Gastroesophageal sphincter (tissue), 4 donors: ENCODE measurements at regions not wholly inside any gene's neighbourhood (a gene's known extent, or its start where the extent isn't known, plus 50 kb on each side); places are given as distances from the start of the nearest gene placed in this dataset.

Source experiments
- ATAC-seq: fragments of 150-250 bp; one replicate; pipeline ENCODE4 v1.9.1; 2016; ENCODE audit warnings: mild to moderate bottlenecking, moderate library complexity
- H3K27ac ChIP-seq, 4 donors: fragments of 200-600 bp; sonication (generic) in 3 of 4; 1 replicate in 3 of 4; 2 replicates in 1 of 4; pipeline ENCODE4 v1.5.1; 2016 to 2019
- H3K27me3 ChIP-seq: fragments of 200-600 bp; sonication (generic); one replicate; pipeline ENCODE4 v1.5.1; 2019
- H3K36me3 ChIP-seq, 2 donors: fragments of 200-600 bp; sonication (generic); one replicate each; pipeline ENCODE4 v1.5.1; 2019; ENCODE audit warnings: control low read depth in 1 of 2
- H3K4me1 ChIP-seq, 3 donors: fragments of 200-600 bp; sonication (generic); 1 replicate in 2 of 3; 2 replicates in 1 of 3; pipeline ENCODE4 v1.5.1; 2016 to 2019; ENCODE audit warnings: control low read depth in 2 of 3
- H3K4me3 ChIP-seq, 2 donors: fragments of 200-600 bp; sonication (generic); one replicate each; pipeline ENCODE4 v1.5.1; 2019; ENCODE audit warnings: mild to moderate bottlenecking in 1 of 2, moderate library complexity in 1 of 2
- H3K9me3 ChIP-seq, 3 donors: fragments of 200-600 bp; sonication (generic); one replicate each; pipeline ENCODE4 v1.5.1; 2017 to 2019; ENCODE audit warnings: control low read depth in 2 of 3
- EP300 ChIP-seq: sonication (generic); formaldehyde crosslinking; IDR thresholded peaks from one replicate; pipeline ENCODE4 v1.6.1; 2017; ENCODE audit warnings: antibody characterized with exemption, mild to moderate bottlenecking
- POLR2A ChIP-seq, 2 donors: fragments of 450-650 bp; IDR thresholded peaks; one replicate each; pipeline ENCODE4 v1.6.1; 2017; ENCODE audit warnings: antibody characterized with exemption in 2 of 2, mild to moderate bottlenecking in 2 of 2, moderate library complexity in 1 of 2
- POLR2AphosphoS5 ChIP-seq: sonication (generic); formaldehyde crosslinking; IDR thresholded peaks from one replicate; pipeline ENCODE4 v1.6.1; 2017; ENCODE audit warnings: antibody characterized with exemption
- WGBS, 2 donors: methylation state at CpG; one replicate each; pipeline ENCODE4 v1.1.5; 2018; ENCODE audit warnings: low coverage in 1 of 2; 5-methylcytosine and 5-hydroxymethylcytosine counted together
- TF ChIP-seq, protein P1 (sequence below), 4 experiments: fragments of 200-600 bp in 2 of 4; fragments of 450-650 bp in 2 of 4; sonication (generic) in 1 of 4; IDR thresholded peaks; one replicate each; pipeline ENCODE4 v1.5.1; 2017 to 2019; ENCODE audit warnings: antibody characterized with exemption in 4 of 4, mild to moderate bottlenecking in 2 of 4, moderate library complexity in 2 of 4

DNA sequence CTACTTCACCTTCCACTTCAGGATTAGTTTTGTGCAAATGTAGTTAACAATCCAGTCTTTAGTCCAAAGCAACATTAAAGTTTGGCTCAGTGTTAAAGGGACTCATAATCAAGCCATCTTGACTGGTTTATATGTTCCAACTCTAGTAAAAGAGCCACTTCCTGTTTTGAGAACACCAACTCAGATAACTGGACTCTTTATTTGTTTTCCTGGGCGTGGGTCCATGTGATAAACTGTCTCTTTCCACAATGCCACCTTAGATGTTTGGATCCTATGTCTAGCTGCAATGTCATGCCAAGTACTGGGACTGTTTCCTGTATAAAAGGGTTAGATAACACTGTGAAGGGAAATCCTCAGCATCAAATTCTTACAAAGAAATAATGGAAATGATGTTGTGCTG, 545.0 kb downstream of the PYDC2 start:
- WGBS, 2 donors = 13 to 38% methylated on average over 1 of the region's 1 CpG
- Histone ChIP-seq H3K27me3 (no peaks in the 10 kb centered on the region), H3K4me3 (no peak overlapping the region), H3K36me3 (no peaks in the 10 kb centered on the region), H3K4me1 (no peaks in the 10 kb centered on the region), H3K27ac (no peak overlapping the region), H3K9me3 (no peaks in the 10 kb centered on the region)
- no peak for ATAC-seq
- TF ChIP-seq, protein P1, sequence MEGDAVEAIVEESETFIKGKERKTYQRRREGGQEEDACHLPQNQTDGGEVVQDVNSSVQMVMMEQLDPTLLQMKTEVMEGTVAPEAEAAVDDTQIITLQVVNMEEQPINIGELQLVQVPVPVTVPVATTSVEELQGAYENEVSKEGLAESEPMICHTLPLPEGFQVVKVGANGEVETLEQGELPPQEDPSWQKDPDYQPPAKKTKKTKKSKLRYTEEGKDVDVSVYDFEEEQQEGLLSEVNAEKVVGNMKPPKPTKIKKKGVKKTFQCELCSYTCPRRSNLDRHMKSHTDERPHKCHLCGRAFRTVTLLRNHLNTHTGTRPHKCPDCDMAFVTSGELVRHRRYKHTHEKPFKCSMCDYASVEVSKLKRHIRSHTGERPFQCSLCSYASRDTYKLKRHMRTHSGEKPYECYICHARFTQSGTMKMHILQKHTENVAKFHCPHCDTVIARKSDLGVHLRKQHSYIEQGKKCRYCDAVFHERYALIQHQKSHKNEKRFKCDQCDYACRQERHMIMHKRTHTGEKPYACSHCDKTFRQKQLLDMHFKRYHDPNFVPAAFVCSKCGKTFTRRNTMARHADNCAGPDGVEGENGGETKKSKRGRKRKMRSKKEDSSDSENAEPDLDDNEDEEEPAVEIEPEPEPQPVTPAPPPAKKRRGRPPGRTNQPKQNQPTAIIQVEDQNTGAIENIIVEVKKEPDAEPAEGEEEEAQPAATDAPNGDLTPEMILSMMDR (IDR thresholded peaks at IDR 0.05) = no peak
- TF ChIP-seq POLR2A (IDR thresholded peaks at IDR 0.05) = no peak
- no peak for TF ChIP-seq POLR2AphosphoS5
- no peak for TF ChIP-seq EP300

DNA sequence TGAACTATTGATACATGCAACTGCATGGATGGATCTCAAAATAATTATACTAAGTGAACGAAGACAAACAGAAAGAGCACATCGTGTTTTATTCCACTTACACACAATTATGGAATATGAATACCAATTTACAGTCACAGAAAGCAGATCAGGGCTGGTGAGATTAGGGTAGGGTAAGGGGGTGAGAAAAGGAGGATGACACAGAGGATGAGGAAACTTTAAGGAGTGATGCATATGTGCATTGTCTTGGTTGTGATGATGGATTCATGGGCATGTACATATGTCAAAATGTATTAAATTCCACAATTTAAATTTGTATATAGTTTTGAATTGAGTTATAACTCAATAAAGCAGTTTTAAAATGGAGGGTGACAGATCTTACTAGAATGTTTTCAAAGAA, 548.9 kb downstream of the PYDC2 start:
- Histone ChIP-seq H3K27ac (no peak overlapping the region), H3K27me3 (no peaks in the 10 kb centered on the region), H3K9me3 (peaks cover 0 to 10% (median 0%) of the 10 kb centered on the region in 3 donors), H3K36me3 (no peaks in the 10 kb centered on the region), H3K4me3 (no peak overlapping the region), H3K4me1 (no peaks in the 10 kb centered on the region)
- WGBS, 2 donors = 83 to 95% methylated on average over 2 of the region's 2 CpGs
- ATAC-seq = no peak
- no peak for TF ChIP-seq POLR2AphosphoS5
- TF ChIP-seq POLR2A (IDR thresholded peaks at IDR 0.05) = no peak
- TF ChIP-seq EP300 = no peak
- TF ChIP-seq, protein P1 (IDR thresholded peaks at IDR 0.05) = no peak

DNA sequence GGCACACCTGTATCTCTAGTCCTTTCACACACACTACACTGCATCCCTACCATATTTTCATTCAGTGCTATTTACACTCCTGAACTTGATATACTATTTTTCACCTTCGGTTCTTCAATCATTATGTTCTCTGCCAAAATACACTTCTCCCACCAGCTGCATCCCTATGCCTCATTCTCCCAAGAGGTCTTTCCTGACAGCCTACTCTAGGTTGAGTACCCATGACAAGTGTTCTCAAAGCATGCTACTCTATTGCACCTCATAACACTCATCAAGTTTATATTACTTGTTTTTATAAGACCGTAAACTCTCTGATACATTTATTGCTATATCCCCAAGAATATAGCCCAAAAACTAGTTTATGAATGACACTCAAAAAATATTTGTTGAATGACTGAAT, 549.5 kb downstream of the PYDC2 start:
- Histone ChIP-seq H3K36me3 (no peaks in the 10 kb centered on the region), H3K27me3 (no peaks in the 10 kb centered on the region), H3K4me1 (no peaks in the 10 kb centered on the region), H3K27ac (no peak overlapping the region), H3K9me3 (peaks cover 0 to 10% (median 0%) of the 10 kb centered on the region in 3 donors), H3K4me3 (no peak overlapping the region)
- 43 to 68% methylated on average over 2 of the region's 2 CpGs for WGBS, 2 donors
- no peak for ATAC-seq
- TF ChIP-seq POLR2AphosphoS5 (no peak), POLR2A (IDR thresholded peaks at IDR 0.05) (no peak), EP300 (no peak)
- TF ChIP-seq, protein P1 (IDR thresholded peaks at IDR 0.05) = no peak

DNA sequence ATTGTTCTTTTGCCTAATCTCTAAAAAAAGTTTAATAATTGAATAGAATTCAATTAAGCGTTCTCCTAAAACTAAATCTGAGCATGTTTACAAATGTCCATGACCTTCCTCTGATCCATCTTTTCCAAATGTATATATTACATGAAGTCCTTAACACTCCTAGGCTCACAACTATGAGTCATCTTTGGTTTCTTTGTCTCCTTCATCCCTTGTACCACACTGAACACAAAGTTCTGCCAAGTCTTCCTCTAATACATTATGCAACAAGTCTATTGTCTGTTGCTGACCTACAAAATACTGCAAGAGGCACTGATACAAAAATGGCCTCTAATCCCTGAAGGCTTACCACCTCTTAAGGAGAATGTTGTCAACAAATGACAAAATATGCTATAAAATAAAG, 550.2 kb downstream of the PYDC2 start:
- no peaks in the 10 kb centered on the region for H3K4me1 ChIP-seq
- no peaks in the 10 kb centered on the region for H3K36me3 ChIP-seq
- peaks cover 0 to 10% (median 0%) of the 10 kb centered on the region in 3 donors for H3K9me3 ChIP-seq
- no peak for ATAC-seq
- H3K27me3 ChIP-seq = no peaks in the 10 kb centered on the region
- TF ChIP-seq EP300 (no peak), POLR2A (IDR thresholded peaks at IDR 0.05) (no peak), POLR2AphosphoS5 (no peak)
- TF ChIP-seq, protein P1 (IDR thresholded peaks at IDR 0.05) = no peak
- 68 to 91% methylated on average over 1 of the region's 1 CpG for WGBS, 2 donors
- H3K27ac ChIP-seq = no peak overlapping the region
- no peak overlapping the region for H3K4me3 ChIP-seq

DNA sequence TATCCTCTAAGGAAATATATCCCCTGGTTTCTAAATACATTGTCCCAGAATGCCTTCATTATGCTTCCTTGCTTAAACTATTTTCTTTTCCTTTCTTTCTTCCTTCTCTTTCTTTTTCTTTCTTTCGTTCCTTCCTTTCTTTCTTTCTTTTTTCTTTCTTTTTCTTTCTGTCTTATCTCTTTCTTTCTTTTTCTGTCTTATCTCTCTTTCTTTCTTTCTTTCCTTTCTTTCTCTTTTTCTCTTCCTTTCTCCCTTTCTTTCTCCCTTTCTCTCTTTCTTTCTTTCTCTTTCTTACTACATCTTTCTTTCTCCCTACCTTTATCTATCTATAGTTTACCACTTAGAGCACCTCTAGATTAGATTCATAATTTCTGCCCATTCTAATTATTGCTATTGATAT, 552.1 kb downstream of the PYDC2 start:
- Histone ChIP-seq H3K4me1 (no peaks in the 10 kb centered on the region), H3K27me3 (no peaks in the 10 kb centered on the region), H3K36me3 (no peaks in the 10 kb centered on the region), H3K4me3 (no peak overlapping the region), H3K9me3 (peaks cover 0 to 10% (median 0%) of the 10 kb centered on the region in 3 donors), H3K27ac (no peak overlapping the region)
- 83 to 100% methylated on average over 1 of the region's 1 CpG for WGBS, 2 donors
- TF ChIP-seq POLR2AphosphoS5 (no peak), EP300 (no peak), POLR2A (IDR thresholded peaks at IDR 0.05) (no peak)
- TF ChIP-seq, protein P1 (IDR thresholded peaks at IDR 0.05) = no peak
- ATAC-seq = no peak
